A549 (cell line): ENCODE measurements at regions not wholly inside any gene's neighbourhood (a gene's known extent, or its start where the extent isn't known, plus 50 kb on each side); places are given as distances from the start of the nearest gene placed in this dataset.
"Not testable (repeated sequence)": the region's sequence is repeated elsewhere in the genome, so short reads cannot be mapped to it uniquely, and the experiment has no call there.

Experiments used
- CBX8 ChIP-seq: fragments of 200-600 bp; sonication (generic); IDR thresholded peaks from 2 replicates; pipeline ENCODE4 v1.6.1; 2016
- FOSL2 ChIP-seq, 2 experiments: fragments of 450-650 bp in 1 of 2; fragments of >200 bp in 1 of 2; sonication (Bioruptor Twin) in 1 of 2; formaldehyde crosslinking; IDR thresholded peaks; 2 replicates each; pipeline versions ENCODE4 v1.5.0 to v1.6.1; 2016 to 2020; ENCODE audit warnings: mild to moderate bottlenecking in 1 of 2, moderate library complexity in 1 of 2
- HDAC2 ChIP-seq: fragments of 200-600 bp; sonication (generic); IDR thresholded peaks from 2 replicates; pipeline ENCODE4 v1.6.1; 2016
- JUNB ChIP-seq: fragments of >200 bp; sonication (Bioruptor Twin); formaldehyde crosslinking; IDR thresholded peaks from 2 replicates; pipeline ENCODE4 v1.6.1; 2016
- TF ChIP-seq, protein P1 (sequence below): fragments of >200 bp; sonication (Bioruptor Twin); formaldehyde crosslinking; IDR thresholded peaks from 3 replicates; pipeline ENCODE4 v1.5.1; 2016
- TF ChIP-seq, protein P2 (sequence below): fragments of 250-450 bp; sonication (Bioruptor Pico); IDR thresholded peaks from 2 replicates; pipeline ENCODE4 v1.5.0; 2021; ENCODE audit warnings: mild to moderate bottlenecking, moderate library complexity, borderline replicate concordance

GRCh38 chr3:105986343-105986742, 117.5 kb upstream of the CBLB start:
- TF ChIP-seq, protein P1, sequence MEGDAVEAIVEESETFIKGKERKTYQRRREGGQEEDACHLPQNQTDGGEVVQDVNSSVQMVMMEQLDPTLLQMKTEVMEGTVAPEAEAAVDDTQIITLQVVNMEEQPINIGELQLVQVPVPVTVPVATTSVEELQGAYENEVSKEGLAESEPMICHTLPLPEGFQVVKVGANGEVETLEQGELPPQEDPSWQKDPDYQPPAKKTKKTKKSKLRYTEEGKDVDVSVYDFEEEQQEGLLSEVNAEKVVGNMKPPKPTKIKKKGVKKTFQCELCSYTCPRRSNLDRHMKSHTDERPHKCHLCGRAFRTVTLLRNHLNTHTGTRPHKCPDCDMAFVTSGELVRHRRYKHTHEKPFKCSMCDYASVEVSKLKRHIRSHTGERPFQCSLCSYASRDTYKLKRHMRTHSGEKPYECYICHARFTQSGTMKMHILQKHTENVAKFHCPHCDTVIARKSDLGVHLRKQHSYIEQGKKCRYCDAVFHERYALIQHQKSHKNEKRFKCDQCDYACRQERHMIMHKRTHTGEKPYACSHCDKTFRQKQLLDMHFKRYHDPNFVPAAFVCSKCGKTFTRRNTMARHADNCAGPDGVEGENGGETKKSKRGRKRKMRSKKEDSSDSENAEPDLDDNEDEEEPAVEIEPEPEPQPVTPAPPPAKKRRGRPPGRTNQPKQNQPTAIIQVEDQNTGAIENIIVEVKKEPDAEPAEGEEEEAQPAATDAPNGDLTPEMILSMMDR = not testable (repeated sequence)
- TF ChIP-seq, protein P2, sequence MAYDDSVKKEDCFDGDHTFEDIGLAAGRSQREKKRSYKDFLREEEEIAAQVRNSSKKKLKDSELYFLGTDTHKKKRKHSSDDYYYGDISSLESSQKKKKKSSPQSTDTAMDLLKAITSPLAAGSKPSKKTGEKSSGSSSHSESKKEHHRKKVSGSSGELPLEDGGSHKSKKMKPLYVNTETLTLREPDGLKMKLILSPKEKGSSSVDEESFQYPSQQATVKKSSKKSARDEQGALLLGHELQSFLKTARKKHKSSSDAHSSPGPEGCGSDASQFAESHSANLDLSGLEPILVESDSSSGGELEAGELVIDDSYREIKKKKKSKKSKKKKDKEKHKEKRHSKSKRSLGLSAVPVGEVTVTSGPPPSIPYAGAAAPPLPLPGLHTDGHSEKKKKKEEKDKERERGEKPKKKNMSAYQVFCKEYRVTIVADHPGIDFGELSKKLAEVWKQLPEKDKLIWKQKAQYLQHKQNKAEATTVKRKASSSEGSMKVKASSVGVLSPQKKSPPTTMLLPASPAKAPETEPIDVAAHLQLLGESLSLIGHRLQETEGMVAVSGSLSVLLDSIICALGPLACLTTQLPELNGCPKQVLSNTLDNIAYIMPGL (CRISPR knock-in tag) = not testable (repeated sequence)
- not testable (repeated sequence) for TF ChIP-seq HDAC2; FOSL2 (IDR thresholded peaks at IDR 0.05); FOSL2 (CRISPR knock-in tag; IDR thresholded peaks at IDR 0.05); JUNB; CBX8
